Osteocyte (in vitro differentiated cells): ENCODE measurements at regions not wholly inside any gene's neighbourhood (a gene's known extent, or its start where the extent isn't known, plus 50 kb on each side); places are given as distances from the start of the nearest gene placed in this dataset.
"Not testable (repeated sequence)": the region's sequence is repeated elsewhere in the genome, so short reads cannot be mapped to it uniquely, and the experiment has no call there.

Source experiments
- DNase-seq: peaks from one replicate; pipeline ENCODE4 v3.0.0; 2021; ENCODE audit warnings: mixed read lengths; ENCODE audit not compliant: unreplicated experiment; ENCODE audit errors: extremely low spot score
- H3K27ac Mint-ChIP-seq: one replicate; pipeline ENCODE4 v1.8.0; 2021; ENCODE audit warnings: mild to moderate bottlenecking, mixed read lengths; ENCODE audit not compliant: unreplicated experiment
- H3K27me3 Mint-ChIP-seq: one replicate; pipeline ENCODE4 v1.8.0; 2021; ENCODE audit warnings: mixed read lengths; ENCODE audit not compliant: unreplicated experiment
- H3K36me3 Mint-ChIP-seq: one replicate; pipeline ENCODE4 v1.8.0; 2021; ENCODE audit warnings: mixed read lengths; ENCODE audit not compliant: unreplicated experiment
- H3K4me1 Mint-ChIP-seq: one replicate; pipeline ENCODE4 v1.8.0; 2021; ENCODE audit warnings: mixed read lengths; ENCODE audit not compliant: unreplicated experiment
- H3K4me3 Mint-ChIP-seq: one replicate; pipeline ENCODE4 v1.8.0; 2021; ENCODE audit warnings: mild to moderate bottlenecking, moderate library complexity, mixed read lengths; ENCODE audit not compliant: unreplicated experiment
- H3K9me3 Mint-ChIP-seq: one replicate; pipeline ENCODE4 v1.8.0; 2021; ENCODE audit warnings: mixed read lengths; ENCODE audit not compliant: unreplicated experiment
- TF ChIP-seq, protein P1 (sequence below): fragments of 200-600 bp; sonication (generic); IDR thresholded peaks from 2 replicates; pipeline ENCODE4 v1.5.0; 2021; ENCODE audit warnings: antibody characterized with exemption, mild to moderate bottlenecking, moderate library complexity

- Mint-ChIP-seq H3K36me3 (no peaks in the 10 kb centered on the region), H3K4me3 (no peak overlapping the region), H3K4me1 (no peaks in the 10 kb centered on the region), H3K27me3 (peaks cover 6% of the 10 kb centered on the region), H3K27ac (no peak overlapping the region), H3K9me3 (no peaks in the 10 kb centered on the region)
- DNase-seq, result no peak
- TF ChIP-seq, protein P1, sequence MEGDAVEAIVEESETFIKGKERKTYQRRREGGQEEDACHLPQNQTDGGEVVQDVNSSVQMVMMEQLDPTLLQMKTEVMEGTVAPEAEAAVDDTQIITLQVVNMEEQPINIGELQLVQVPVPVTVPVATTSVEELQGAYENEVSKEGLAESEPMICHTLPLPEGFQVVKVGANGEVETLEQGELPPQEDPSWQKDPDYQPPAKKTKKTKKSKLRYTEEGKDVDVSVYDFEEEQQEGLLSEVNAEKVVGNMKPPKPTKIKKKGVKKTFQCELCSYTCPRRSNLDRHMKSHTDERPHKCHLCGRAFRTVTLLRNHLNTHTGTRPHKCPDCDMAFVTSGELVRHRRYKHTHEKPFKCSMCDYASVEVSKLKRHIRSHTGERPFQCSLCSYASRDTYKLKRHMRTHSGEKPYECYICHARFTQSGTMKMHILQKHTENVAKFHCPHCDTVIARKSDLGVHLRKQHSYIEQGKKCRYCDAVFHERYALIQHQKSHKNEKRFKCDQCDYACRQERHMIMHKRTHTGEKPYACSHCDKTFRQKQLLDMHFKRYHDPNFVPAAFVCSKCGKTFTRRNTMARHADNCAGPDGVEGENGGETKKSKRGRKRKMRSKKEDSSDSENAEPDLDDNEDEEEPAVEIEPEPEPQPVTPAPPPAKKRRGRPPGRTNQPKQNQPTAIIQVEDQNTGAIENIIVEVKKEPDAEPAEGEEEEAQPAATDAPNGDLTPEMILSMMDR, result no peak
Measured at GRCh38 chr3:86379280-86379679, 611.7 kb downstream of the VGLL3 start.

DNA sequence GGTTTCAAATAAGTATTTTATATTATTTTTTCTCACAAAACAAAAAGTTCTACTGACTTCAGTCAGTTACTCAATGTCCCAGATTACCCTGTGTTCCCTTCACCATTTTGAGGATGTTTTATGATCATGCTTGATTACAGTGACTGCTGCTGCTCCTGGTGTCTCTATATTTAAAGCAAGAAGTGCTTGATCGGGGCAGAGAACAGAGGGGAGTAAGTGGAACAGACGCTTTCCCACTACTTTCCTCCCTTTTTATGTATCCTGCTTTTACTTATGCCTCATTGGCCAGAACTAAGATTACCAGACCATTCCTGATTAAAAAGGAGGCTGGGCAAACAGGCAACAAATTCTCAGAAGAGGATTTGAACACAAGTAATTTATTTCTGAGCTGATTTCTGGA, 612.1 kb downstream of the VGLL3 start:
- TF ChIP-seq, protein P1, result no peak
- Mint-ChIP-seq H3K4me1 (no peaks in the 10 kb centered on the region), H3K36me3 (no peaks in the 10 kb centered on the region), H3K27ac (no peak overlapping the region), H3K9me3 (no peaks in the 10 kb centered on the region), H3K27me3 (peaks cover 6% of the 10 kb centered on the region), H3K4me3 (no peak overlapping the region)
- no peak for DNase-seq

DNA sequence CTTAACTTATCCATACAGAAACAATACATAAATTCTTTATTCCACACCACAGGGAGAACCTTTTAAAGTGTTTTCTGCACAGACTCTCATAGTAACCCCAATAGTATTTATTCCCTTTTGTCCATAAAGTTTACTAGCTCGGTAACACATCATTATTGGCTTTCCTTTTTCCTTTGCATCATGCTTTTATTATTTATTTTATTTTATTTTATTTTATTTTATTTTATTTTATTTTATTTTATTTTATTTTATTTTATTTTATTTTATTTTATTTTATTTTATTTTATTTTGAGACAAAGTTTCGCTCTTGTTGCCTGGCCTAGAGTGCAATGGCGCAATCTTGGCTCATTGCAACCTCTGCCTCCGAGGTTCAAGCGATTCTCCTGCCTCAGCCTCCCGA, 655.4 kb downstream of the VGLL3 start:
- not testable (repeated sequence) for H3K27me3 Mint-ChIP-seq

DNA sequence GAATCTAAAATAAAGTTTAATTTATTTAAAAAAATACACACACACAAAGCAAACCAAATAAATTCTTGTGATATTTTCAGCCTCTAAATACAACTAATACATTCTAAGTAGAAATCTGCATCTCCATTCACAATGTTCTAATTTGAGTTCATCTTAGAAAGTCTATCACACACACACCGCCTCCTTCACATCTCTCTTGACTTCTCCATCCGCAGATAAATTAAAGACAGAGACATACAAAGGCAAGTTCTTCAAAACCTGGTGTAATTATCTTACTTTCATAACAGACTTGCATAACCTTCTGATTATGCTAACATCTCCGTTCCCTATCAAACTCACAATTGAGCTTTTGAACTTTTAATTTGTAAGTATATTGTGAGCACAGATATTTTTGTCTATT, 657.3 kb downstream of the VGLL3 start:
- Mint-ChIP-seq H3K4me1 (no peaks in the 10 kb centered on the region), H3K27ac (no peak overlapping the region), H3K4me3 (no peak overlapping the region), H3K36me3 (no peaks in the 10 kb centered on the region), H3K9me3 (no peaks in the 10 kb centered on the region), H3K27me3 (peaks cover 2% of the 10 kb centered on the region)
- TF ChIP-seq, protein P1, result no peak
- DNase-seq, result no peak

More for the DNA sequence above, 655.4 kb downstream of the VGLL3 start:
- H3K4me1 Mint-ChIP-seq, H3K4me3 Mint-ChIP-seq, H3K9me3 Mint-ChIP-seq, DNase-seq, H3K27ac Mint-ChIP-seq, H3K36me3 Mint-ChIP-seq: not testable (repeated sequence)

GRCh38 chr3:86303935-86304334, 687.0 kb downstream of the VGLL3 start:
- Mint-ChIP-seq H3K4me1 (no peaks in the 10 kb centered on the region), H3K27ac (no peak overlapping the region), H3K4me3 (no peak overlapping the region), H3K9me3 (no peaks in the 10 kb centered on the region), H3K27me3 (peaks cover 6% of the 10 kb centered on the region), H3K36me3 (no peaks in the 10 kb centered on the region)
- TF ChIP-seq, protein P1, result no peak
- DNase-seq, result no peak
